K562 (cell line): ENCODE measurements at regions not wholly inside any gene's neighbourhood (a gene's known extent, or its start where the extent isn't known, plus 50 kb on each side); places are given as distances from the start of the nearest gene placed in this dataset.

Experiments
- ATAC-seq: fragments of 200-7000 bp; cut with Tn5 transposase; 3 replicates; pipeline ENCODE4 v1.9.1; 2020; ENCODE audit warnings: moderate library complexity
- BruUV-seq: library from RNA; stranded (reverse); fragments of 400-500 nt; replicated peaks from 2 replicates; lab custom pipeline; 2021; lab: Mats Ljungman, UMichigan
- CTCF ChIA-PET: fragments of 300-600 bp; formaldehyde crosslinking; extraction: SDS; loops from one replicate; lab custom pipeline; 2021; ENCODE audit warnings: low intra/inter-chr PET ratio; lab: Yijun Ruan, JAX
- POLR2A ChIA-PET: fragments of 300-600, 350-650 bp; sonication (Branson Sonifier 250); formaldehyde crosslinking; extraction: SDS; loops from one replicate; lab custom pipeline; 2021; ENCODE audit warnings: antibody characterized with exemption, inconsistent platforms; lab: Yijun Ruan, JAX
- DNase-seq, 4 experiments: peaks; one replicate each; pipeline versions ENCODE4 v3.0.0 to v3.0.0-alpha.2; 2011 to 2018; ENCODE audit warnings: low spot score in 3 of 4, mixed read lengths in 3 of 4; ENCODE audit errors: extremely low read depth in 1 of 4
- FAIRE-seq: peaks from 2 replicates; lab custom pipeline; 2011; peaks lifted over from hg19 to GRCh38; lab: Jason Lieb, UNC
- H2AFZ ChIP-seq: 2 replicates; pipeline ENCODE4 v1.6.0; 2011; ENCODE audit warnings: low read depth, low read length, control low read depth, inconsistent platforms
- H3K27ac ChIP-seq: fragments of 200-600 bp; 3 replicates; pipeline ENCODE4 v1.8.0; 2011; ENCODE audit warnings: low read depth, mild to moderate bottlenecking, control low read depth, inconsistent platforms, low read length, moderate library complexity, mixed read lengths; ENCODE audit errors: extremely low read depth
- H3K27me3 ChIP-seq, 2 experiments: fragments of 300-600 bp in 1 of 2; 2 replicates in 1 of 2; 3 replicates in 1 of 2; pipeline versions ENCODE4 v1.6.0 to v1.8.0; 2011; ENCODE audit warnings: inconsistent platforms in 2 of 2, low read length in 2 of 2, mild to moderate bottlenecking in 1 of 2, mixed read lengths in 1 of 2, moderate library complexity in 1 of 2; ENCODE audit not compliant: control insufficient read depth in 2 of 2, insufficient read depth in 2 of 2
- H3K36me3 ChIP-seq: fragments of 300-600 bp; 3 replicates; pipeline ENCODE4 v1.8.0; 2011; ENCODE audit warnings: mild to moderate bottlenecking, low read length, inconsistent platforms; ENCODE audit not compliant: control insufficient read depth, insufficient read depth
- H3K4me1 ChIP-seq, 2 experiments: fragments of 200-600 bp in 1 of 2; replicated peaks in 1 of 2; 2 replicates in 1 of 2; 3 replicates in 1 of 2; pipeline versions ENCODE4 v1.5.1 to v1.8.0; 2011; ENCODE audit warnings: inconsistent platforms in 2 of 2, low read length in 2 of 2, mild to moderate bottlenecking in 1 of 2, mixed read lengths in 1 of 2, moderate library complexity in 1 of 2; ENCODE audit not compliant: control insufficient read depth in 2 of 2, insufficient read depth in 2 of 2
- H3K4me2 ChIP-seq: 2 replicates; pipeline ENCODE4 v1.6.1; 2011; ENCODE audit warnings: low read length, control low read depth, inconsistent platforms, mixed read lengths; ENCODE audit not compliant: insufficient read depth
- H3K4me3 ChIP-seq: fragments of 200-600 bp; sonication (generic), shearing (Covaris generic); 2 replicates; pipeline ENCODE4 v1.5.1; 2016; ENCODE audit warnings: control low read depth, inconsistent platforms
- H3K79me2 ChIP-seq: fragments of 200-600 bp; 3 replicates; pipeline ENCODE4 v1.8.0; 2011; ENCODE audit warnings: low read length, inconsistent platforms; ENCODE audit not compliant: control insufficient read depth, insufficient read depth
- H3K9ac ChIP-seq, 2 experiments: 2 replicates each; pipeline versions ENCODE4 v1.6.0 to v1.6.1; 2011; ENCODE audit warnings: low read depth in 2 of 2, low read length in 2 of 2, control low read depth in 1 of 2, inconsistent platforms in 1 of 2, mild to moderate bottlenecking in 1 of 2, mixed read lengths in 1 of 2; ENCODE audit not compliant: insufficient read depth in 1 of 2
- H3K9me1 ChIP-seq: one replicate; pipeline ENCODE4 v1.6.0; 2011; ENCODE audit warnings: inconsistent platforms, mild to moderate bottlenecking, low read length, moderate library complexity; ENCODE audit not compliant: control insufficient read depth, insufficient read depth
- H3K9me3 ChIP-seq: replicated peaks from 2 replicates; pipeline ENCODE4 v1.5.1; 2011; ENCODE audit warnings: low read depth, low read length, inconsistent platforms; ENCODE audit not compliant: control insufficient read depth, insufficient read depth
- H4K20me1 ChIP-seq: replicated peaks from 2 replicates; pipeline ENCODE4 v1.6.1; 2011; ENCODE audit warnings: low read length, inconsistent platforms, mixed read lengths; ENCODE audit not compliant: control insufficient read depth, insufficient read depth
- NCOA6 ChIP-seq: fragments of 450-650 bp; IDR thresholded peaks from 2 replicates; pipeline ENCODE4 v1.6.1; 2017; ENCODE audit warnings: mild to moderate bottlenecking
- ZNF592 ChIP-seq: fragments of 450-650 bp; IDR thresholded peaks from 2 replicates; pipeline ENCODE4 v1.6.1; 2017; ENCODE audit warnings: antibody characterized with exemption, mild to moderate bottlenecking
- WGBS: fragments of 100-300 bp; shearing (Covaris generic); methylation state at CpG from one replicate; pipeline ENCODE4 v1.1.6; 2016; ENCODE audit warnings: low coverage, mixed read lengths; ENCODE audit not compliant: insufficient coverage; ENCODE audit errors: missing lambda C conversion rate; 5-methylcytosine and 5-hydroxymethylcytosine counted together
- in situ Hi-C: fragments of 300-500 bp; cut with MboI; formaldehyde crosslinking; loops from 4 replicates; pipeline ENCODE4 v1.15.0; 2018; ENCODE audit warnings: inconsistent platforms, mixed read lengths
- intact Hi-C: fragments of 100-400 bp; cut with micrococcal nuclease; formaldehyde crosslinking; loops from 2 replicates; pipeline ENCODE4 v1.14.2; 2022

DNA sequence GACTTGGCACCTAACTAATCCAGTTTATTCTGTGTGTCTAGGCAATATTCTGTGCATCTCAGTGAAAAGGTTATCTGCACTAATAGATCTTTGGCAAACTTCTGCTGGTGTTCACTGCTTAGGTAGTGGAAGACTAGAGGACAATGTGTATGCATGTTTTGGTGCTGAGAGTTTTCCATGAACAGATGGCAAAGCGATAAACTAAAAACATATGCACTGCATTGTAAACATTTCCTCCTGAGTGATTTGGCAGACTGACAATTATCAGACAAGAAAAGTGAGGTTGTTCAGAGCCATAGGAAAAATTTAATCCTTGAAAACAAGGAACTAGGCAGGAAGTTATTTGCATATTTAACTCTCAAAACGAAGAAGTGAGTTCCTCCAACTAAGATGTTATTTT, 400.4 kb downstream of the ATP23 start:
- no peaks in the 10 kb centered on the region for H3K9me1 ChIP-seq
- in situ Hi-C loops: no loop called here
- H3K9ac ChIP-seq: no peak overlapping the region
- H3K4me2 ChIP-seq: no peak overlapping the region
- POLR2A ChIA-PET: no interaction called here
- H3K27me3 ChIP-seq: no peaks in the 10 kb centered on the region
- H3K4me3 ChIP-seq: no peak overlapping the region
- H3K27ac ChIP-seq: no peak overlapping the region
- no peak overlapping the region for H2AFZ ChIP-seq
- ATAC-seq (no peak), FAIRE-seq (no peak), DNase-seq (no peak)
- no peaks in the 10 kb centered on the region for H3K36me3 ChIP-seq
- intact Hi-C loops: no loop called here
- H3K79me2 ChIP-seq: no peaks in the 10 kb centered on the region
- no TSS peak for BruUV-seq
- TF ChIP-seq NCOA6: no peak
- TF ChIP-seq ZNF592: no peak
- CTCF ChIA-PET: no interaction called here
- 0% methylated on average over 2 of the region's 2 CpGs for WGBS
- no peaks in the 10 kb centered on the region for H4K20me1 ChIP-seq
- no peaks in the 10 kb centered on the region for H3K9me3 ChIP-seq
- no peaks in the 10 kb centered on the region for H3K4me1 ChIP-seq
